Stimulated activated naive CD8-positive, alpha-beta T cell treated with anti-CD3 and anti-CD28 coated beads, Interleukin-15, amount 100 ng/mL, for 72 hours (primary cell): ENCODE measurements at regions not wholly inside any gene's neighbourhood (a gene's known extent, or its start where the extent isn't known, plus 50 kb on each side); places are given as distances from the start of the nearest gene placed in this dataset.
A peak's percentile ranks its signal among the peaks of the same experiment; 100 is the strongest.

Source experiments
- ATAC-seq: fragments of 150-1000 bp; cut with Tn5 transposase; 2 replicates; pipeline ENCODE4 v1.10.0; 2021; ENCODE audit warnings: mild to moderate bottlenecking, moderate library complexity
- DNase-seq, 2 donors: peaks; one replicate each; pipeline ENCODE4 v3.0.0; 2021 to 2022
- H3K27ac Mint-ChIP-seq, 2 donors: one replicate each; pipeline ENCODE4 v1.8.0; 2022; ENCODE audit warnings: mild to moderate bottlenecking in 2 of 2, mixed read lengths in 2 of 2, moderate library complexity in 2 of 2
- H3K27me3 Mint-ChIP-seq: one replicate; pipeline ENCODE4 v1.8.0; 2022; ENCODE audit warnings: mixed read lengths
- H3K4me1 Mint-ChIP-seq: one replicate; pipeline ENCODE4 v1.8.0; 2022; ENCODE audit warnings: mild to moderate bottlenecking, mixed read lengths
- H3K4me3 Mint-ChIP-seq, 2 donors: one replicate each; pipeline ENCODE4 v1.8.0; 2022; ENCODE audit warnings: mild to moderate bottlenecking in 2 of 2, mixed read lengths in 2 of 2, moderate library complexity in 1 of 2
- H3K9me3 Mint-ChIP-seq, 2 donors: one replicate each; pipeline ENCODE4 v1.8.0; 2022; ENCODE audit warnings: mixed read lengths in 2 of 2

DNA sequence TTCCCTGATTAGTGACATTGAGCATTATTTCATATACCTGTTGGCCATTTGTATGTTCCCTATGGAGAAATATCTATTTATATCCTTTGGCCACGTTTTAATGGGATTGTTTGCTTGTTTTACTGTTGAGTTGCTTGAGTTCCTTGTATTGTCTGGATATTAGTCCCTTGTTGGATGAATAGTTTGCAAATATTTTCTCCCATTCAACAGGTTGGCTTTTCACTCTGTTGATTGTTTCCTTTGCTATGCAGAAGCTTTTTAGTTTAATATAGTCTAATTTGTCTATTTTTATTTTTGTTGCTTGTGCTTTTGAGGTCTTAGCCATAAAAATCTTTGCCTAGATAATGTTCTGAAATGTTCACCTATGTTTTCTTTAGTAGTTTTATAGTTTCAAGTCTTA, 60.2 kb upstream of the HUWE1 start:
- no peaks in the 10 kb centered on the region for H3K9me3 Mint-ChIP-seq
- H3K4me1 Mint-ChIP-seq = no peaks in the 10 kb centered on the region
- no peaks in the 10 kb centered on the region for H3K27me3 Mint-ChIP-seq

DNA sequence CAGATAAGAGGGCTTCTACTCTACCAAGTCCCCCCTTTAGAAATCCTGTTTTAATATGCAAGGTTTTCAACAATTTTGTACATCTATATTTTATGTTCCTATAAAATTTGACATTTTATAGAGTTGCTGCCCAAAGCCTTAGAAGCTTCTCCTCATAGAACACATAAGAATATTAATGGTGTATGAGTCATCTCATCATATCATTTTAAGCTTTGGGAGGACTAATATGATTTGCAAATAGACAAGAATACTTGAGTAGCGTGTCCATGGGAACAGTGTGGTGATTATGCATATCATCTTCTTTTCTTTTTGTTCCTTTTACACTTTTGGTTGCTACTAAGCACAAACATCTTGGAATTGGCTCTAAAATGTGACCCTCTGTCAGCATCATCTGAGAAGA, 56.7 kb upstream of the HUWE1 start:
- H3K27ac Mint-ChIP-seq = no peak overlapping the region

More for the DNA sequence above, 60.2 kb upstream of the HUWE1 start:
- no peak for ATAC-seq
- no peak overlapping the region for H3K27ac Mint-ChIP-seq
- DNase-seq = no peak
- no peak overlapping the region for H3K4me3 Mint-ChIP-seq

DNA sequence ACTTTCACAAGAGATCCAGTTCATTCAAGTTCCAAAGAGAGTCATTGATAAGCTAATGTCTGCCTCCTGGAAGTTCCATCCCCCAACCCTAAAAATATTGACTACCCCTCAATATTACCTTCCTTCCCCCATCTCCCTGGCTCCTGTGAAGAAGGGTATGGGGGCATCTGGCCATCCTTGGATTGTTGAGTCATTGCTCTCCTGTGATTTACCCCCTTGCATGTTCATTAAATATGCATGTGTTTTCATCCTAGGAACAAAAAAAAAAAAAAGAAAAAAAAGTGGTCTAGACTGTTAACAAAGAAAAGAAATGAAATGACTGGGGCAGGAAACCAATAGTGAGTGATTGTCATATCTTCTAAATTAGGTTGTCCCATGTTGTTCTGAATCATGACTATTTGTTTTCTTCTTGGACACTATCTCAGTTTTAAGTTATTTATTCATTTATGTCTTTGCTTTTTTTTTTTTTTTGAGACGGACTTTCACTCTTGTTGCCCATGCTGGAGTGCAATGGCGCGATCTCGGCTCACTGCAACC, 51.9 kb upstream of the HUWE1 start:
- H3K4me1 Mint-ChIP-seq = peaks cover 20% of the 10 kb centered on the region
- ATAC-seq = peak; percentile 80
- H3K4me3 Mint-ChIP-seq = peak overlapping the region in 1 of 2 donors; percentile 50
- H3K9me3 Mint-ChIP-seq = no peaks in the 10 kb centered on the region
- no peak overlapping the region for H3K27ac Mint-ChIP-seq
- no peak for DNase-seq
- no peaks in the 10 kb centered on the region for H3K27me3 Mint-ChIP-seq

More for the DNA sequence above, 56.7 kb upstream of the HUWE1 start:
- DNase-seq (no peak), ATAC-seq (no peak)
- H3K9me3 Mint-ChIP-seq = no peaks in the 10 kb centered on the region
- no peak overlapping the region for H3K4me3 Mint-ChIP-seq
- peaks cover 4% of the 10 kb centered on the region for H3K4me1 Mint-ChIP-seq
- H3K27me3 Mint-ChIP-seq = no peaks in the 10 kb centered on the region
